ENCODE measurements at regions not wholly inside any gene's neighbourhood (a gene's known extent, or its start where the extent isn't known, plus 50 kb on each side); places are given as distances from the start of the nearest gene placed in this dataset.
A peak's percentile ranks its signal among the peaks of the same experiment; 100 is the strongest.

DNA sequence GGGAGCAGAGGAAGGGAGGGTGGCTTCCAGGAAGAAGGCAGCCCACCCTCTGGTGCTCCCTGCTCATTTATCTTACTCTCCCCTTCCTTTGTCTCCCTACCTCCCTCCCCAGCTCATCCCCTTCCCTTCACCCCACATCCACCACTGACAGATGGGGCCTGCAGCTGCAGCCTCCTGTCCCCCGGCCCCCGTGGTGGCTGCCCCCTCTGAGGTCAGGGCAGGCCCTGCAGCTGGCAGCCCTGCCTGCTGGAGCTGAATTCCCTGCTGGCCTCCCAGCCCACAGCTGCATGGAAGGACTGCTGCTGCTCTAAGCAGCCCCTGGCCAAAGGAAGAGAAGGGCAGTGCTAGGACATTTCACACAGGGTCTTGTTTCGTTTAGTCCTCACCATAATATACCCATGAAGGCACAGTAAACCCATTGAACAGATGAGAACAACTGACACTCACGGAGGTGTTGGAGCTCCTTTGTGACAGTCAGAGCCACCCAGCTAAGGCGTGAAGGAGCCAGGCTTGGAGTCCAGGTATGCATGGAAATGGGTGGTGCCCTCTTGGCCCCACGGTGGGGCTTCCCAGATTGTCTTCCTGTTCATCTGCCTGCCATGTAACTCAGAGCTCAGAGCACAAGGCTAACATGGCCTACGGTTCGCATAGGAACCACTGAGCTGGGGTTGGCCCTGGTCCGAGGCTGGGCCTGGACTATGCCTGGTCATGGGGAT, 121.7 kb upstream of the PRR20G start:
- Mint-ChIP-seq H3K4me3 (peak overlapping the region; percentile 42), H3K36me3 (ENCODE audit: low read depth) (no peaks in the 10 kb centered on the region), H3K9me3 (no peaks in the 10 kb centered on the region), H3K4me1 (peaks cover 74% of the 10 kb centered on the region), H3K27me3 (ENCODE audit: low read depth) (no peaks in the 10 kb centered on the region), H3K27ac (ENCODE audit: unreplicated experiment) (peak overlapping the region; percentile 95)
- no peak for TF ChIP-seq CTCF (conservative IDR thresholded peaks at IDR 0.05)
- no peak for DNase-seq (ENCODE audit: low read depth, low spot score)

- H3K27me3 Mint-ChIP-seq (ENCODE audit: low read depth) = no peaks in the 10 kb centered on the region
- TF ChIP-seq CTCF (conservative IDR thresholded peaks at IDR 0.05) = no peak
- peaks cover 67% of the 10 kb centered on the region for H3K4me1 Mint-ChIP-seq
- peak overlapping the region; percentile 95 for H3K27ac Mint-ChIP-seq (ENCODE audit: unreplicated experiment)
- H3K36me3 Mint-ChIP-seq (ENCODE audit: low read depth) = no peaks in the 10 kb centered on the region
- no peaks in the 10 kb centered on the region for H3K9me3 Mint-ChIP-seq
- peak; percentile 50 for DNase-seq (ENCODE audit: low read depth, low spot score)
- H3K4me3 Mint-ChIP-seq = peak overlapping the region; percentile 42
Measured at GRCh38 chr3:127408684-127409420, 121.0 kb upstream of the PRR20G start.

- peak overlapping the region; percentile 72 for H3K27ac Mint-ChIP-seq (ENCODE audit: unreplicated experiment)
- DNase-seq (ENCODE audit: low read depth, low spot score) = no peak
- no peaks in the 10 kb centered on the region for H3K9me3 Mint-ChIP-seq
- H3K27me3 Mint-ChIP-seq (ENCODE audit: low read depth) = no peaks in the 10 kb centered on the region
- peak overlapping the region; percentile 5 for H3K4me3 Mint-ChIP-seq
- peaks cover 61% of the 10 kb centered on the region for H3K4me1 Mint-ChIP-seq
- H3K36me3 Mint-ChIP-seq (ENCODE audit: low read depth) = no peaks in the 10 kb centered on the region
- TF ChIP-seq CTCF (conservative IDR thresholded peaks at IDR 0.05) = no peak
Measured at GRCh38 chr3:127408022-127408683, 120.3 kb upstream of the PRR20G start.

GRCh38 chr3:127407026-127407939, 119.4 kb upstream of the PRR20G start:
- peak overlapping the region; percentile 5 for H3K4me3 Mint-ChIP-seq
- H3K27ac Mint-ChIP-seq (ENCODE audit: unreplicated experiment) = peak overlapping the region; percentile 72
- no peak for TF ChIP-seq CTCF (conservative IDR thresholded peaks at IDR 0.05)
- no peak for DNase-seq (ENCODE audit: low read depth, low spot score)
- no peaks in the 10 kb centered on the region for H3K36me3 Mint-ChIP-seq (ENCODE audit: low read depth)
- peaks cover 53% of the 10 kb centered on the region for H3K4me1 Mint-ChIP-seq
- no peaks in the 10 kb centered on the region for H3K27me3 Mint-ChIP-seq (ENCODE audit: low read depth)
- no peaks in the 10 kb centered on the region for H3K9me3 Mint-ChIP-seq
